CD4-positive, alpha-beta T cell treated with Interleukin-1 beta for 1 hour (primary cell): ENCODE measurements at regions not wholly inside any gene's neighbourhood (a gene's known extent, or its start where the extent isn't known, plus 50 kb on each side); places are given as distances from the start of the nearest gene placed in this dataset.
"Not testable (repeated sequence)": the region's sequence is repeated elsewhere in the genome, so short reads cannot be mapped to it uniquely, and the experiment has no call there.

ENCODE experiments used
- DNase-seq, 2 donors: peaks; one replicate each; pipeline ENCODE4 v3.0.0-alpha.2; 2020 to 2022

GRCh38 chr13:111479412-111479811, 159.0 kb downstream of the TEX29 start:
- DNase-seq, result no peak

GRCh38 chr13:111480503-111480902, 160.1 kb downstream of the TEX29 start:
- DNase-seq, result no peak

- no peak for DNase-seq
These were observed 160.5 kb downstream of the TEX29 start for GRCh38 chr13:111480976-111481375.

- no peak for DNase-seq
These were observed 161.7 kb downstream of the TEX29 start for GRCh38 chr13:111482126-111482525.

- no peak for DNase-seq
These were observed 162.6 kb downstream of the TEX29 start for GRCh38 chr13:111482806-111483620.

- DNase-seq, result no peak
These were observed 163.2 kb downstream of the TEX29 start for GRCh38 chr13:111483621-111483987.

- DNase-seq, result no peak
These were observed 163.9 kb downstream of the TEX29 start for GRCh38 chr13:111484141-111484925.

GRCh38 chr13:111484959-111485358, 164.5 kb downstream of the TEX29 start:
- no peak for DNase-seq

- no peak for DNase-seq
These were observed 165.2 kb downstream of the TEX29 start for GRCh38 chr13:111485491-111486250.

- no peak for DNase-seq
These were observed 165.9 kb downstream of the TEX29 start for GRCh38 chr13:111486331-111486730.

- no peak for DNase-seq
These were observed 166.4 kb downstream of the TEX29 start for GRCh38 chr13:111486801-111487200.

GRCh38 chr13:111488486-111489132, 168.2 kb downstream of the TEX29 start:
- DNase-seq, result no peak

GRCh38 chr13:111489301-111489700, 168.9 kb downstream of the TEX29 start:
- DNase-seq, result no peak

GRCh38 chr13:111490611-111491010, 170.2 kb downstream of the TEX29 start:
- no peak for DNase-seq

GRCh38 chr13:111491021-111491420, 170.6 kb downstream of the TEX29 start:
- DNase-seq, result no peak

GRCh38 chr13:111491659-111492058, 171.2 kb downstream of the TEX29 start:
- no peak for DNase-seq

- no peak for DNase-seq
These were observed 172.0 kb downstream of the TEX29 start for GRCh38 chr13:111492341-111492950.

- DNase-seq, result no peak
These were observed 172.5 kb downstream of the TEX29 start for GRCh38 chr13:111492958-111493357.

GRCh38 chr13:111493468-111493867, 173.0 kb downstream of the TEX29 start:
- DNase-seq, result no peak

GRCh38 chr13:111494641-111495040, 174.2 kb downstream of the TEX29 start:
- no peak for DNase-seq

- DNase-seq, result not testable (repeated sequence)
These were observed 181.4 kb downstream of the TEX29 start for GRCh38 chr13:111501596-111502535.
